ENCODE measurements at regions not wholly inside any gene's neighbourhood (a gene's known extent, or its start where the extent isn't known, plus 50 kb on each side); places are given as distances from the start of the nearest gene placed in this dataset.

- Histone ChIP-seq H3K4me3 (no peak overlapping the region), H3K9me3 (no peaks in the 10 kb centered on the region), H3K36me3 (no peaks in the 10 kb centered on the region), H3K27me3 (no peaks in the 10 kb centered on the region), H3K27ac (no peak overlapping the region), H3K4me1 (no peaks in the 10 kb centered on the region)
- TF ChIP-seq CTCF (IDR thresholded peaks at IDR 0.05), result no peak
- TF ChIP-seq POLR2A (IDR thresholded peaks at IDR 0.05), result no peak
- TF ChIP-seq POLR2AphosphoS5 (IDR thresholded peaks at IDR 0.05; ENCODE audit: insufficient read depth in 1 of 2, low read depth in 1 of 2), result no peak
- DNase-seq (ENCODE audit: extremely low spot score in 2 of 2), result no peak
- intact Hi-C loops (cut with DNase I), result no loop called here
Measured at GRCh38 chr3:181847276-181847675, 135.6 kb downstream of the SOX2 start.

- Histone ChIP-seq H3K9me3 (no peaks in the 10 kb centered on the region), H3K4me3 (no peak overlapping the region), H3K4me1 (no peaks in the 10 kb centered on the region), H3K27me3 (no peaks in the 10 kb centered on the region), H3K27ac (no peak overlapping the region), H3K36me3 (no peaks in the 10 kb centered on the region)
- DNase-seq (ENCODE audit: extremely low spot score in 2 of 2), result no peak
- TF ChIP-seq POLR2A (IDR thresholded peaks at IDR 0.05), result no peak
- TF ChIP-seq POLR2AphosphoS5 (IDR thresholded peaks at IDR 0.05; ENCODE audit: insufficient read depth in 1 of 2, low read depth in 1 of 2), result no peak
- TF ChIP-seq CTCF (IDR thresholded peaks at IDR 0.05), result no peak
- intact Hi-C loops (cut with DNase I), result no loop called here
Measured at GRCh38 chr3:181851063-181851462, 139.3 kb downstream of the SOX2 start.

- intact Hi-C loops (cut with DNase I), result no loop called here
- DNase-seq (ENCODE audit: extremely low spot score in 2 of 2), result no peak
- no peaks in the 10 kb centered on the region for H3K36me3 ChIP-seq
- H3K4me1 ChIP-seq, result no peaks in the 10 kb centered on the region
- H3K27ac ChIP-seq, result no peak overlapping the region
- TF ChIP-seq CTCF (IDR thresholded peaks at IDR 0.05) (no peak), POLR2AphosphoS5 (IDR thresholded peaks at IDR 0.05; ENCODE audit: insufficient read depth in 1 of 2, low read depth in 1 of 2) (no peak), POLR2A (IDR thresholded peaks at IDR 0.05) (no peak)
- H3K27me3 ChIP-seq, result no peaks in the 10 kb centered on the region
- H3K9me3 ChIP-seq, result no peaks in the 10 kb centered on the region
- no peak overlapping the region for H3K4me3 ChIP-seq
Measured at GRCh38 chr3:181855825-181856224, 144.1 kb downstream of the SOX2 start.

- DNase-seq (ENCODE audit: extremely low spot score in 2 of 2), result no peak
- intact Hi-C loops (cut with DNase I), result no loop called here
- Histone ChIP-seq H3K36me3 (no peaks in the 10 kb centered on the region), H3K9me3 (no peaks in the 10 kb centered on the region), H3K4me3 (no peak overlapping the region), H3K27me3 (no peaks in the 10 kb centered on the region), H3K27ac (no peak overlapping the region), H3K4me1 (no peaks in the 10 kb centered on the region)
- TF ChIP-seq POLR2A (IDR thresholded peaks at IDR 0.05) (no peak), CTCF (IDR thresholded peaks at IDR 0.05) (no peak), POLR2AphosphoS5 (IDR thresholded peaks at IDR 0.05; ENCODE audit: insufficient read depth in 1 of 2, low read depth in 1 of 2) (no peak)
Measured at GRCh38 chr3:181859518-181859917, 147.8 kb downstream of the SOX2 start.

GRCh38 chr3:181860235-181860634, 148.5 kb downstream of the SOX2 start:
- Histone ChIP-seq H3K4me1 (no peaks in the 10 kb centered on the region), H3K4me3 (no peak overlapping the region), H3K27ac (no peak overlapping the region), H3K36me3 (no peaks in the 10 kb centered on the region), H3K9me3 (no peaks in the 10 kb centered on the region), H3K27me3 (no peaks in the 10 kb centered on the region)
- intact Hi-C loops (cut with DNase I), result no loop called here
- no peak for TF ChIP-seq CTCF (IDR thresholded peaks at IDR 0.05)
- TF ChIP-seq POLR2A (IDR thresholded peaks at IDR 0.05), result no peak
- TF ChIP-seq POLR2AphosphoS5 (IDR thresholded peaks at IDR 0.05; ENCODE audit: insufficient read depth in 1 of 2, low read depth in 1 of 2), result no peak
- DNase-seq (ENCODE audit: extremely low spot score in 2 of 2), result no peak

Data from vagina (tissue), 2 donors.